Nephron progenitor cell (in vitro differentiated cells): ENCODE measurements at regions not wholly inside any gene's neighbourhood (a gene's known extent, or its start where the extent isn't known, plus 50 kb on each side); places are given as distances from the start of the nearest gene placed in this dataset.

ENCODE experiments used
- DNase-seq: peaks from one replicate; pipeline ENCODE4 v3.0.0; 2021
- H3K27ac Mint-ChIP-seq: 2 replicates; pipeline ENCODE4 v1.8.0; 2021; ENCODE audit warnings: mild to moderate bottlenecking, moderate library complexity, mixed read lengths
- H3K27me3 Mint-ChIP-seq: 2 replicates; pipeline ENCODE4 v1.8.0; 2021; ENCODE audit warnings: mild to moderate bottlenecking, low read depth, mixed read lengths; ENCODE audit not compliant: poor library complexity
- H3K36me3 Mint-ChIP-seq: 2 replicates; pipeline ENCODE4 v1.8.0; 2021; ENCODE audit warnings: low read depth, mixed read lengths
- H3K4me1 Mint-ChIP-seq: 2 replicates; pipeline ENCODE4 v1.8.0; 2021; ENCODE audit warnings: mixed read lengths
- H3K4me3 Mint-ChIP-seq: 2 replicates; pipeline ENCODE4 v1.8.0; 2021; ENCODE audit warnings: mild to moderate bottlenecking, moderate library complexity, mixed read lengths
- H3K9me3 Mint-ChIP-seq: 2 replicates; pipeline ENCODE4 v1.8.0; 2021; ENCODE audit warnings: mild to moderate bottlenecking, moderate library complexity, mixed read lengths
- TF ChIP-seq, protein P1 (sequence below): fragments of 200-600 bp; sonication (generic); IDR thresholded peaks from 2 replicates; pipeline ENCODE4 v1.5.0; 2021; ENCODE audit warnings: antibody characterized with exemption

DNA sequence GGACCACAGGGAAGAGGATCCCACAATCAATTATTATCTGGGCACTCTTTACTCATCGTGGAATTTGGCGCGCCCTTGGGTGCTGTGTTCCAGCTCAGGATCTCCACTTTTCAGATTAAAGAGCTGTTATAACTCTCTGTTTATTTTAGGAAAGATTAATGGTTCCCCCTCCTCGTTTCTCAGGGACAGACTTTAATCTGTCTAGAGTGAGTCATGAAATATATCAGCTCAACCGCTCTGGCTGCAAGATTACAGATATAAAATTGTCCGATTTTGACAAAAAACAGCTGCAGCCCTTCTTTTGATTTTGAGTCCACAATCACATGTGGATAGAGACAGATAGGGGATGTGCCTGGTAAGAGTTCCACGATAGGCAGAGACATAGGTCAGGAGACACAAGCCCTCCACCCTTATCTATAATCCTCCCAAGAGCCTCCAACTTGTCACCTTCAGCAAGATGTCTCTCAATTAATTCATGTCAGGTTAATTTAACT lies 77.6 kb upstream of the ANKRD55 start:
- DNase-seq, result no peak
- H3K36me3 Mint-ChIP-seq, result no peaks in the 10 kb centered on the region
- H3K4me1 Mint-ChIP-seq, result peaks cover 10% of the 10 kb centered on the region
- H3K27ac Mint-ChIP-seq, result no peak overlapping the region
- TF ChIP-seq, protein P1, sequence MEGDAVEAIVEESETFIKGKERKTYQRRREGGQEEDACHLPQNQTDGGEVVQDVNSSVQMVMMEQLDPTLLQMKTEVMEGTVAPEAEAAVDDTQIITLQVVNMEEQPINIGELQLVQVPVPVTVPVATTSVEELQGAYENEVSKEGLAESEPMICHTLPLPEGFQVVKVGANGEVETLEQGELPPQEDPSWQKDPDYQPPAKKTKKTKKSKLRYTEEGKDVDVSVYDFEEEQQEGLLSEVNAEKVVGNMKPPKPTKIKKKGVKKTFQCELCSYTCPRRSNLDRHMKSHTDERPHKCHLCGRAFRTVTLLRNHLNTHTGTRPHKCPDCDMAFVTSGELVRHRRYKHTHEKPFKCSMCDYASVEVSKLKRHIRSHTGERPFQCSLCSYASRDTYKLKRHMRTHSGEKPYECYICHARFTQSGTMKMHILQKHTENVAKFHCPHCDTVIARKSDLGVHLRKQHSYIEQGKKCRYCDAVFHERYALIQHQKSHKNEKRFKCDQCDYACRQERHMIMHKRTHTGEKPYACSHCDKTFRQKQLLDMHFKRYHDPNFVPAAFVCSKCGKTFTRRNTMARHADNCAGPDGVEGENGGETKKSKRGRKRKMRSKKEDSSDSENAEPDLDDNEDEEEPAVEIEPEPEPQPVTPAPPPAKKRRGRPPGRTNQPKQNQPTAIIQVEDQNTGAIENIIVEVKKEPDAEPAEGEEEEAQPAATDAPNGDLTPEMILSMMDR, result no peak
- H3K4me3 Mint-ChIP-seq, result no peak overlapping the region
- peaks cover 6% of the 10 kb centered on the region for H3K27me3 Mint-ChIP-seq
- H3K9me3 Mint-ChIP-seq, result peaks cover 22% of the 10 kb centered on the region

GRCh38 chr5:56309262-56309826 lies 76.2 kb upstream of the ANKRD55 start:
- TF ChIP-seq, protein P1, result no peak
- peak overlapping the region; percentile 11 for H3K27ac Mint-ChIP-seq
- peaks cover 10% of the 10 kb centered on the region for H3K4me1 Mint-ChIP-seq
- no peak overlapping the region for H3K4me3 Mint-ChIP-seq
- H3K36me3 Mint-ChIP-seq, result no peaks in the 10 kb centered on the region
- H3K9me3 Mint-ChIP-seq, result peaks cover 24% of the 10 kb centered on the region
- peaks cover 6% of the 10 kb centered on the region for H3K27me3 Mint-ChIP-seq
- DNase-seq, result no peak

GRCh38 chr5:56307714-56308333 lies 74.7 kb upstream of the ANKRD55 start:
- no peak overlapping the region for H3K4me3 Mint-ChIP-seq
- no peak overlapping the region for H3K27ac Mint-ChIP-seq
- no peak for DNase-seq
- TF ChIP-seq, protein P1, result no peak
- H3K9me3 Mint-ChIP-seq, result peaks cover 24% of the 10 kb centered on the region
- H3K4me1 Mint-ChIP-seq, result peaks cover 10% of the 10 kb centered on the region
- H3K27me3 Mint-ChIP-seq, result peaks cover 6% of the 10 kb centered on the region
- H3K36me3 Mint-ChIP-seq, result no peaks in the 10 kb centered on the region

DNA sequence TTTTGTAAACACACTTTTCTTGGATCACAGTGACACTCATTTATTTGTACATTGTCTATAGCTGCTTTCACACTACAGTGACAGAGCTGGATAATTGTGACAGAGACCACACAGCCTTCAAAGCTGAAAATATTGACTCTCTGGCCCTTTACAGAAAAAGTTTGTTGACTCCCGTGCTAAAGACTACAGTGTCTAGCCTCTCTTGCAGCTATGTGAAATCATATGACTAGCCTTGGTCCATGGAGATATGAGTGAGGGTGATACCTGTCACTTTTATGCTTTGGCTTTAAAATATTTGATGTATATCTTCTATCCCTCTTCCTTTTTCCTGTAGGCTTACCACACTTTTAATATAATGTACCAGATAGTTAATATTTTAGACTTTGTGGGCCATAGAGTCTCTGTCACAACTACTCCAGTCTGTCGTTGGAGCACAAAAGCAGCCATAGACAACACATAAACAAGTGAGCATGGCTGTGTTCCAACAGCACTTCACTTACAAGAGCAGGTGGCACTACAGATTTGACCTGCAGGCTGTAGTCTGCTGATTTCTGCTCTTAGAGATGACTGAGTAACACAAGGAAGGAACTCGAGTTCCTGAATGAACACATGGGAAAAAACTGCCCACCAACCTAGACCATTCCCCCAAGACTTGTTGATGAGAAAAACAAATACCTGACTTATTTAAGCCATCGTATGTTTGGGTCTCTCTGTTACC lies 73.5 kb upstream of the ANKRD55 start:
- Mint-ChIP-seq H3K9me3 (peaks cover 24% of the 10 kb centered on the region), H3K27ac (no peak overlapping the region), H3K4me1 (peaks cover 10% of the 10 kb centered on the region), H3K4me3 (no peak overlapping the region), H3K36me3 (no peaks in the 10 kb centered on the region), H3K27me3 (peaks cover 3% of the 10 kb centered on the region)
- no peak for DNase-seq
- TF ChIP-seq, protein P1, result no peak

DNA sequence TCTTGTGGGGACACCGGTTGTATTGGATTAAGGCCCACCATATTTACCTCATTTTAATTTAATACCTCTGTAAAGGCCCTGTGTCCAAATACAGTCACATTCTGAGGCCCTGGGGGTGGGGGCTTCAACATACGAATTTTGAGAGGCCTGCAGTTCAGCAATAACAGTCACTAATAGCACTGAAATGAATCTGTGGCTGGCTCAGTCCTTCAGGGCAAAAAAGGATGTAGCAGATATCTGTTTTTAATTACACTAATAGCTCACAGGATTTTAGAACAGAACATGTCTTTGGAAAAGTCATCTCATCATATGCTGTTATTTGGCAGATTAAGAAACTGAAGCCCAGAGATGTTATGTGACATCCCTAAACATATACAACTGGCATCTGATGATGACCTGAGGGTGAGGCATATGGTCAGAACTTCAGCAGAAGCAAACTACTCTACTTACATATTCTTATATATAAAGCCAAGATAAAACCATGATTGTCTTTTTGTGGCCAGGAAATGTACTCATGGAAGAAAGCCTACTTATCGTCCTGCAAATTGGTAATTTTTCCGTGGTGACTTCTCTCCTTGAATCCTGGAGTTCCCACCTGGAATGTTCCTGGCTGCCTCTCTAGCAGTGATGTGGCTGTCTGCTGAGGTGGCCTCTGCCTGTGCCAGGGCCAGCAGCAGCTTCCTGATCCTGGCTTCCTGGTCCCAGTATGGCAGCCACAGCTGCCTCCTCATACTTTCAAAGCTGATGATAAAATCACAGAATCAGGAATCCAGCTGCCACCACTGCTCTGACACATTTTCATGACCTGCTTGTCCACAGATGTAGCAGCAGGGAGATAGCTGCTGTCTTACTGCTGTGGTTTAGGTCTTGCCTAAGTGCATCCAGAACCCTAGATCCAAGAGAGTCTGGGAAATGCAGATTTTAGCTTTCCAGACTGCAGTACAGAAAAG lies 72.1 kb upstream of the ANKRD55 start:
- H3K27me3 Mint-ChIP-seq, result peaks cover 3% of the 10 kb centered on the region

More for the DNA sequence above, 72.1 kb upstream of the ANKRD55 start:
- H3K27ac Mint-ChIP-seq, result no peak overlapping the region
- no peaks in the 10 kb centered on the region for H3K36me3 Mint-ChIP-seq
- TF ChIP-seq, protein P1, result no peak
- peaks cover 5% of the 10 kb centered on the region for H3K4me1 Mint-ChIP-seq
- no peak overlapping the region for H3K4me3 Mint-ChIP-seq
- no peak for DNase-seq
- peaks cover 24% of the 10 kb centered on the region for H3K9me3 Mint-ChIP-seq
